SK-N-MC (cell line): ENCODE measurements at regions not wholly inside any gene's neighbourhood (a gene's known extent, or its start where the extent isn't known, plus 50 kb on each side); places are given as distances from the start of the nearest gene placed in this dataset.

Experiments used
- EZH2 ChIP-seq: fragments of 200-600 bp; sonication (generic); IDR thresholded peaks from one replicate; pipeline ENCODE4 v1.6.1; 2017; ENCODE audit warnings: antibody characterized with exemption
- POLR2AphosphoS5 ChIP-seq: IDR thresholded peaks from 2 replicates; pipeline ENCODE4 v1.6.1; 2012; ENCODE audit warnings: mild to moderate bottlenecking, low read depth, low read length, borderline replicate concordance

GRCh38 chr9:26311463-26311995, 581.1 kb downstream of the CAAP1 start:
- TF ChIP-seq EZH2 (no peak), POLR2AphosphoS5 (no peak)
